DND-41 (cell line): ENCODE measurements at regions not wholly inside any gene's neighbourhood (a gene's known extent, or its start where the extent isn't known, plus 50 kb on each side); places are given as distances from the start of the nearest gene placed in this dataset.

Experiments used
- ATAC-seq: fragments of 200-7000 bp; cut with Tn5 transposase; 3 replicates; pipeline ENCODE4 v1.9.1; 2021; ENCODE audit warnings: low read depth; ENCODE audit not compliant: insufficient read depth
- DNase-seq: peaks from one replicate; pipeline ENCODE4 v3.0.0-alpha.2; 2020
- H2AFZ ChIP-seq: 2 replicates; pipeline ENCODE4 v1.6.0; 2012; ENCODE audit warnings: low read depth, low read length
- H3K27ac ChIP-seq: 2 replicates; pipeline ENCODE4 v1.5.1; 2012; ENCODE audit warnings: low read length, inconsistent platforms
- H3K27me3 ChIP-seq: fragments of 200-600 bp; sonication (generic); 2 replicates; pipeline ENCODE4 v1.6.0; 2012; ENCODE audit warnings: low read length, mild to moderate bottlenecking, inconsistent platforms; ENCODE audit not compliant: insufficient read depth, poor library complexity
- H3K36me3 ChIP-seq: 2 replicates; pipeline ENCODE4 v1.5.1; 2012; ENCODE audit warnings: low read length, inconsistent platforms; ENCODE audit not compliant: insufficient read depth
- H3K4me1 ChIP-seq: 2 replicates; pipeline ENCODE4 v1.5.1; 2012; ENCODE audit warnings: mild to moderate bottlenecking, low read length; ENCODE audit not compliant: insufficient read depth
- H3K4me2 ChIP-seq: 2 replicates; pipeline ENCODE4 v1.6.0; 2012; ENCODE audit warnings: mild to moderate bottlenecking, moderate library complexity, low read length, inconsistent platforms; ENCODE audit not compliant: insufficient read depth
- H3K4me3 ChIP-seq, 2 experiments: fragments of 200-600 bp in 1 of 2; shearing (Covaris generic) in 1 of 2; 2 replicates each; pipeline ENCODE4 v1.5.1; 2012 to 2016; ENCODE audit warnings: inconsistent platforms in 2 of 2, low read length in 2 of 2, mild to moderate bottlenecking in 2 of 2, low read depth in 1 of 2, moderate library complexity in 1 of 2
- H3K79me2 ChIP-seq: 2 replicates; pipeline ENCODE4 v1.6.0; 2012; ENCODE audit warnings: low read length, inconsistent platforms; ENCODE audit not compliant: insufficient read depth
- H3K9ac ChIP-seq: 2 replicates; pipeline ENCODE4 v1.6.0; 2012; ENCODE audit warnings: low read depth, mild to moderate bottlenecking, inconsistent platforms, low read length, moderate library complexity
- H3K9me3 ChIP-seq: 2 replicates; pipeline ENCODE4 v1.5.1; 2012; ENCODE audit warnings: low read length, moderate library complexity, mild to moderate bottlenecking, inconsistent platforms; ENCODE audit not compliant: insufficient read depth, severe bottlenecking
- H4K20me1 ChIP-seq: 2 replicates; pipeline ENCODE4 v1.6.0; 2012; ENCODE audit warnings: low read length; ENCODE audit not compliant: insufficient read depth
- CTCF ChIP-seq: IDR thresholded peaks from 2 replicates; pipeline ENCODE4 v1.5.1; 2012; ENCODE audit warnings: borderline replicate concordance, low read length, moderate library complexity, mild to moderate bottlenecking; ENCODE audit not compliant: poor library complexity, severe bottlenecking; ENCODE audit errors: extremely low read depth
- EZH2 ChIP-seq: IDR thresholded peaks from 3 replicates; pipeline ENCODE4 v1.6.1; 2012; ENCODE audit warnings: borderline replicate concordance, low read depth, mild to moderate bottlenecking, moderate library complexity, low read length, inconsistent platforms; ENCODE audit not compliant: severe bottlenecking

DNA sequence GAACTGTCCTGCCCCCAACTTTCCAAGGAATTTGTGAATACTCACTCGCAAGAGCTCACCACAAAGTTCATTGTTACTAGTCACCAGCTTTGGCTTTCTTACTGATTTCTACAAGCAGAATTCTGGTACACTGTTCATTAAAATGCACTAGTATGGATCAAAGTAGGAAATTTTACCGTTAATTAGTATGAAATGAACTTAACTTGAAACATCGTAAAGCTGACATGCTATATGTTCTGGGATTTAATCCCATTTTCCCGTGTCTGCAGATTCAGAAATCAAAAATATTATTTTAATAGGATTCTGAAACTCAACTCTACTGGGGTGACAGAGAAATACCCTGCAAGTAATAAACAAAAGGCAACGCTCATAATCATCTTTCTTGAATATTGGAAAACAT, 399.3 kb downstream of the DOK5 start:
- H4K20me1 ChIP-seq, result no peaks in the 10 kb centered on the region
- no peaks in the 10 kb centered on the region for H3K9me3 ChIP-seq
- H3K36me3 ChIP-seq, result no peaks in the 10 kb centered on the region
- H3K4me3 ChIP-seq, result no peak overlapping the region
- DNase-seq (no peak), ATAC-seq (no peak)
- H3K27me3 ChIP-seq, result no peaks in the 10 kb centered on the region
- no peaks in the 10 kb centered on the region for H3K4me1 ChIP-seq
- TF ChIP-seq EZH2 (no peak), CTCF (no peak)
- no peak overlapping the region for H2AFZ ChIP-seq
- no peak overlapping the region for H3K9ac ChIP-seq
- H3K27ac ChIP-seq, result no peak overlapping the region
- H3K4me2 ChIP-seq, result no peak overlapping the region
- H3K79me2 ChIP-seq, result no peaks in the 10 kb centered on the region

GRCh38 chr20:54872440-54872839, 397.0 kb downstream of the DOK5 start:
- Histone ChIP-seq H3K79me2 (no peaks in the 10 kb centered on the region), H3K9me3 (no peaks in the 10 kb centered on the region), H3K27me3 (no peaks in the 10 kb centered on the region), H2AFZ (no peak overlapping the region), H3K4me1 (no peaks in the 10 kb centered on the region), H4K20me1 (no peaks in the 10 kb centered on the region), H3K27ac (no peak overlapping the region), H3K4me2 (no peak overlapping the region), H3K36me3 (no peaks in the 10 kb centered on the region), H3K4me3 (no peak overlapping the region), H3K9ac (no peak overlapping the region)
- no peak for ATAC-seq
- DNase-seq, result no peak
- TF ChIP-seq EZH2, result no peak
- TF ChIP-seq CTCF, result no peak

GRCh38 chr20:54869765-54870164, 394.4 kb downstream of the DOK5 start:
- DNase-seq (no peak), ATAC-seq (no peak)
- Histone ChIP-seq H3K36me3 (no peaks in the 10 kb centered on the region), H3K4me3 (no peak overlapping the region), H3K27me3 (no peaks in the 10 kb centered on the region), H3K4me2 (no peak overlapping the region), H2AFZ (no peak overlapping the region), H3K4me1 (no peaks in the 10 kb centered on the region), H3K9me3 (no peaks in the 10 kb centered on the region), H3K9ac (no peak overlapping the region), H4K20me1 (no peaks in the 10 kb centered on the region), H3K27ac (no peak overlapping the region), H3K79me2 (no peaks in the 10 kb centered on the region)
- TF ChIP-seq EZH2 (no peak), CTCF (no peak)

DNA sequence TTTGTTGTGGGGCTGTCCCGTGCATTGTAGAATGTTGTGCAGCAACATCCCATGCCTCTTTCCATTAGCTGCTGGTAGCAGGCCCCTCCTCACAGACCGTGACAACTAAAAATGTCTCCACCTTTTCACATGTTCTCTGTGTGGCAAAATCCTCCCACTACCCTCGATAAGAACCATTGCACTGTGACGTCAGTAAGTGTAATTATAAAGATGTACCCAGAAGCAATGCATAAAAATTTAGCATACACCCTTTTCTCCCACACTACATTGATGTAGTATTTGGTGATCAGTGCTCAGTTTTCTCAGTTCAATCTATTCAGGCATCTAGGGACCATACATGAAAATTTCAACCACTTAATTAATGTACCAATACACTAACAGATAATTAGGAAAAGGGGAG, 389.9 kb downstream of the DOK5 start:
- TF ChIP-seq CTCF (no peak), EZH2 (no peak)
- no peak for ATAC-seq

More for the DNA sequence above, 389.9 kb downstream of the DOK5 start:
- no peak for DNase-seq
- no peaks in the 10 kb centered on the region for H4K20me1 ChIP-seq
- H3K4me3 ChIP-seq, result no peak overlapping the region
- H3K9me3 ChIP-seq, result no peaks in the 10 kb centered on the region
- peaks cover 12% of the 10 kb centered on the region for H3K27me3 ChIP-seq
- H3K36me3 ChIP-seq, result no peaks in the 10 kb centered on the region
- no peak overlapping the region for H2AFZ ChIP-seq
- no peak overlapping the region for H3K4me2 ChIP-seq
- H3K4me1 ChIP-seq, result no peaks in the 10 kb centered on the region
- no peak overlapping the region for H3K9ac ChIP-seq
- no peak overlapping the region for H3K27ac ChIP-seq
- no peaks in the 10 kb centered on the region for H3K79me2 ChIP-seq
